ENCODE measurements at regions not wholly inside any gene's neighbourhood (a gene's known extent, or its start where the extent isn't known, plus 50 kb on each side); places are given as distances from the start of the nearest gene placed in this dataset.

DNA sequence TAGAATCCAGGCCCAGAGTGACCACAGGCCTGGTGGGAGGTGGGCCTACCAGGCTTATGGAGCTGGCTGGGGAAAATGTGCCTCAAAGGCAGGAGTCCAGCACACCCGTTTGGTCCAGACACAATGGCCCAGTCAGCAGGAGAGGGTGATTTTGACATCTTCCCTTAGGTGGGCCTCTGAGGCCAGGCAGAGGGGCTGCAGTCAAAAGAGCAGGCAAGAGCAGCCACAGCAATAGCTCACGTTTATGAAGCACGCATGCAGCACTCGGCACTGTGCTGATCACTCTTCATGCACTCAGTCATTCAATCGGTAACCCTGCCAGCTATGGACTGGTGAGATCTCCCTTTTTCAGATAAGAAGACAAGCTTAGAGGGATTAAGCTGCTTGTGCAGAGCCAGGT is 146.8 kb downstream of the LRIG2 start:
- no peak for DNase-seq

DNA sequence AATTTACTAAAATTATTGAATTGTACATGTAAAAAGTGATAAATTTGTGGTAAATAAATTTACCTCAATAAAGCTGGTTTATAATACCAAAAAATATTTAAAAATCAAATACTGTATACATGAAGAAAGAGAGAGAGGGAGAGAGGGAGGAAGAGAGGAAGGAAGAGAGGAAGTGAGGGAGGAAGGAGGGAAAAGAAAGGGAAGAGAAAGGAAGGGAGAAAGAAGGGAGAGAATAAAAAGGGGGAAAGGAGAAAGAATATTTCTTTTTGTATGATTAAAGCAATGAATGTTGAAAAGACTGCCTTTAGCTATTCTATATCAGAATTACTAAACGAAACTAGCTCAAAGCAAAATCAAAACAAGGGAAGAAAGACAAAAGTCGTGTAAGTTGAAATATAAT is 150.0 kb downstream of the LRIG2 start:
- DNase-seq, result no peak

DNA sequence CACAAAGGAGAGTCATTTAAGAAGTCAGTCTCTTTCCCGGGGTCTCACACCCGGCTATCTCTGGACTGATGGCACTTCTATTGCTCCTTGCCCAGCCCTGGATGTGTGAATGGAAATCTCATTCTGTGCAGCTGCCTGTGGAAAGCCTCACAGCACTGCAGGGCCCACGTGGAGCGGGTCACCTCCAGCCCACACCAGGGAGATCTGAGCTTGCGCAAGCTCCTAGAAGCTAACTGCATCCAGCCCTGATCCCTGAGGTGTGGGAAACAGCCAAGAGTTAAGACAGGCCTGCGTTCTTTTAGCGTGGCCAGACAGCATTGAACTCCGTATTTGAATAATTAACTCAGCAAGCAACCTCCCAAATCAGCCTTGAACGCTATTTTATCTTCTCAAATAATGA is 150.5 kb downstream of the LRIG2 start:
- no peak for DNase-seq

DNA sequence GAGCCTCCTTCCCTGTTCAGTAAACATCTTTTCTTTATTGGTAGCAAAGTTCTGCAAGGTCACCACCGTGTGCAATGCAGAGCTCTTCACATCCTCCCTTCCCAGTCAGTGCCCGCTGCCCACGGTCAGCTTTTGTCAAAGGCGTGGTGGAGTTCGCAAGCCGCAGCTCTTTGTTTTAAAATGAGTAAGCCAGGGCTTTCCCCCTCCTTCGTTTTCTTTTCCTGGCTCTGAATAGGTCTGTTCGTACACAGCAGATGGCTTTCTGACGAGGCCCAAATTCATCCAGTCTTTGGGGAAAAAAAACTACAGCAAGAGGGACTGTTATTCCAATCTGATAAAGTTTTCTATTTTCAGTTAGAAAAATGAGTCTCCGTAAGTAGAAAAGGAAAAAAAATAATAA is 153.2 kb downstream of the LRIG2 start:
- no peak for DNase-seq

DNA sequence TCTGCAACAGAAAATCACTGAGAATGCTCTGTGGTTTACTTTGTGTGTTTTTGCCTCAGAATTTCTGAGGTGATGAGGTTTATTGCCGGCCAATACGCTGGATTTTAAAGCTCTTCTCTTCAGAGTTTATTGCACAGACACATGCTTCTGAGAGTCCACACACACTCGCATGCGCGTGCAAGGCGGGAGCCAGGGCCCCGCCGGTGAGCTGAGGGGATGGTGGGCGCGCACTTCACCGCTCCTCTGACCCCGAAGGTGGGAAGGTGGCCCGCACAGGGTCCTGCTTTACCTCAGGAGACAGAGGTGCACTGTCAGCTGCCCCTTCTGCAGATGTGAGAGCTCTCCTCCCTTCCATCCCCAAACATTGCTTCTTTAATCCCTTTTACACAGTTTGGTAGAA is 158.4 kb upstream of the MAGI3 start:
- DNase-seq, result no peak

DNA sequence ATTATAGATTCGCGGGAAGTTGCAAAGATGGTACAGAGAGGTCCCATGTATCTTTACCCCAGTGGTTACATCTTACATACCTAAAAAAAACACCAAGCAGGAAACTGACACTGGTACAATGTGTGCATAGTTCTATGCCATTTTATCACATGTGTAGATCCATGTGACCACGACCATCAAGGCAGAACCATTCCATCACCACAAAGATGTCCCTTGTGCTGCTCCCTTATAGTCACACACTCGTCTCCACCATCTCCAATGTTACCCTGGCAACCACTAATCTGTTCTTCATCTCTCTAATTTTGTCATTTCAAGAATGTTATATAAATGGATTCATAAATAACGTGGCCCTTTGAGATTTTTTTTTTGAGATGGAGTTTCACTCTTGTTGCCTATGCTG is 156.9 kb upstream of the MAGI3 start:
- DNase-seq, result no peak

DNA sequence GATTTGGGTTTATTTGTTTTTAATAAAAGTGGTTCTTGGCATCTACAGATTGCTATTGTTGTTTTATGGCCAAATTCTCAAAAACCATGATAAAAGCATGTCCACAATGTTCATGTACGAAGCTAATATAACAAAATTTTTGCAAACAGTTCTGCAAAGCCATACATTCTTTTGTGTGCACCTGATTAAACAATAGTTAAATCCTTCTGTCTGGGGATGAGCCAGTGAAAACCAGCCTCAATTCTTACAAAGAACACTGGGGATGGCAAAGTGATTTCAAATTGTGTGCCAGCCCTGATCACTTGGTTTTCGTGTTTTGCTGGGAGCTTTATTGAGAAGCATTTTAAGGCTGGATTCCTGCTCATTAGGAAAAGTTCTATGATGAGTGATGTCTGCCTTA is 149.1 kb upstream of the MAGI3 start:
- no peak for DNase-seq

DNA sequence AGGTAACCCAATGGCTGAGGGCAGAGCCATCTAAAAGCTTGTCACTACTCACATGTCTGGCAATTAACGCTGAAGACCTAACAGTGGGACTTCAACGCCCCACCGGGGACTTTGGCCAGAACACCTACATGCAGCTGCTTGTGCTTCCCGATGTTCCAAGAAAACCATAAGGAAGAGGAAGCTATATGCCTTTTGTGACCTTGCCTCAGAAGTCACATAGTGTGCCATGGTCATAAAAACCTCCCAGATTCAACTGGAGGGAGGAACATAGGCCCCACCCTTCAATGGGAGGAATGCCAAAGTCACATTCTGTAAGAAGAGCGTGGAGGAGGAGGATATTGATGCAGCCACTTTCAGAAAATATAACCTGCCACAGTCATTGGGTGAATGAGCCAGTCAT is 147.8 kb upstream of the MAGI3 start:
- peak; percentile 57 for DNase-seq

DNA sequence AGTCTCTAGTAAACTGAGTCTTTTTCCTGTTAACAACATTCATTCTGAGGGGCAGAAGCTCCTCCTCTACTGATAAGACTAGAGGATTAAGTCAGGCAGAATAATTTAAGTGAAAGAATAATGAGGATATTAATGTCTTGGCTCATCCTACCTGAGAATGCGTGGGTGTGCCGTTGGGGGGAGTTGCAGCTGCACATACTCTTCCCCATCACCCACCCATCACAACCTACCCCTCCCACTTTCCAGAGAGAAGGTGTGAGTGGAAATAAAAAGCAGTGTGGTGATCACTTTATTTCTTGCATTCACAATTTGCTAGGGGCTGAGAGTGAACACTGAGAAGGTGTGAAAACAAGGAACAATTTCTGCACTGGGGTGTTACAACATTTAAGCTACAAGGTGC is 146.8 kb upstream of the MAGI3 start:
- DNase-seq, result no peak

DNA sequence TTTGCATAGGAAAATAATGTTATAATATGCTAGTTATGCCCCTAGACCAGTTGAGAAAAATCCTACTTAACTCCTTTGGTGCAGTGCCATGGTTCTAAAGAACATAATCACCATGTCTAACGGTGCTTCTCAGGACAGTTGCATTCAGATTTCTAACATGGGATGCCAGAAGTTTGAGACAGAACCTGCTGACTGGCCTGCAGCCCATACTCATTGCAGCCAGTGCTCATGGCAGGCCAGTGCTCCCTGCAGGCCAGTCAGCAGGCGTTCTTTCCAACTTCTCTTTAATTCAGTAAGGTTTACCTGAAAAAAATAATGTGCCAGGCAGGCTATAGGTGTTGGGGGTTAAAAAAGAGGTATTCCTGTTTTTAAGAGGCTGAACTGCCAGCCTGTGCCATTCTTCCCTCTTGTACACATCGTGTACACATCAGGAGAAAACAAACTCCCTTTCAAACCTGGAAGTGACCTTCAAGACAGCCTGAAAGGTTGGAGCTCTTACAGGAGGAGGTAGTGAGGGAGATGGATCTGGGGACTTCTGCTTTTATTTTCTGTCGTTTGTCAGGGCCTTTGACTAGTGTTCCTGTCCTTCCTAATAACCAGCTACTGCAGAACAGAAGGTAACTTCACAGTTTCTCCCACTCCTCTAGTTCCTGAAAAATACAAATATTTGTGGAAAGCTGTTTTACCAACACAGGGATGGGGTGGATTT is 146.0 kb upstream of the MAGI3 start:
- no peak for DNase-seq

DNA sequence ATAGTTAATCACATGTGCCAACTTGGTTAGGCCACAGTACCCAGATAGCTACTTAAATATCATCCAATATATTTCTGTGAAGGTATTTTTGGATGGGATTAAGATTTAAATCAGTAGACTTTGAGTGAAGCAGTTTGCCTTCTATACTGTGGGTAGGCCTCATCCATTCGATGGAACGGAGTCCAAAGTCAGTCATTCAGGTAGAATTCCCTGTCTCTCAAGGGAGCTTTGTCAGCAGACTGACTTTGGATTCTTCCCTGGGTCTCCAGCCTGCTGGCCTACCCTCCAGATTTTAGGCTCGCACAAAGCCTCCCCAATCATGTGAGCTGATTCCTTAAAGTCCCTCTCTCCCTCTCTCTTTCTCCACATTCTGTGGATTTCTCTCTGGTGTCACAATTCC is 145.1 kb upstream of the MAGI3 start:
- no peak for DNase-seq

DNA sequence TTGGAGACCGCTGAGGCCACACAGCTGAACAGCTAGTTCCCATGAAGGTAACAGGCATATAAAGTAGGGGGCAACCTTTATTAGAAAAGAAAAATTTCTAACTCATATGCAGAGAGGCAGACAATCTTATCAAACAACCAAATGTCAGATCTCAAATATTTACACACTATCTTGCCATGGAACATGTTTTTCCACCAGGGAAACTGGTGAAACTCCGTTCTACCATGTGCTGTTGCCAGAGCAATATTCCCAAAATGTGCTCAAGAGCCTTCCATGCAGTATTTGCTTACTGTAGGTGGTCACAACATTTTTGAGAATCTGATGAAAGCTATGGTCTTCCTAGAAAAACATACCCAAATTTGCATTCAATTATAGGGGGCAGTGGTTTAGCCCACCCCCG is 143.4 kb upstream of the MAGI3 start:
- DNase-seq, result no peak

DNA sequence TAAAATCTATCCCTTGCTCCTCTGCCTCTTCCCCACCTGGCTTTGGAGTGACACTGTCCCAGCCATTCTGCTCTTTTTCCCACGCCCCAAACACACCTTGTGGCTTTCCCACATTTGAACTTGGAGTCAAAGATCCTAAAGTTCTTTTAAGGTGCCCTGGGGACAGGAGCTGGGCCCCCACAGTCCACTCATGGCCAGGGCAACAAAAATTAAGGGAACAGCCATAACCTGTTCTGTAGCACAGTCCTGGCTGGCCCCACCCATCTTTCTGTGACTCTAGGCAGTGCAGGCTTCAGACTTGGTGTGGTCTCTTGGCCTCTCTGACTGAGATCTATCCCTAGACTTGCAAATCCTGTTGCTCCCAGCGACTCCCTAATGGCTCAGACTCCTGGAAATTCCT is 143.0 kb upstream of the MAGI3 start:
- no peak for DNase-seq

DNA sequence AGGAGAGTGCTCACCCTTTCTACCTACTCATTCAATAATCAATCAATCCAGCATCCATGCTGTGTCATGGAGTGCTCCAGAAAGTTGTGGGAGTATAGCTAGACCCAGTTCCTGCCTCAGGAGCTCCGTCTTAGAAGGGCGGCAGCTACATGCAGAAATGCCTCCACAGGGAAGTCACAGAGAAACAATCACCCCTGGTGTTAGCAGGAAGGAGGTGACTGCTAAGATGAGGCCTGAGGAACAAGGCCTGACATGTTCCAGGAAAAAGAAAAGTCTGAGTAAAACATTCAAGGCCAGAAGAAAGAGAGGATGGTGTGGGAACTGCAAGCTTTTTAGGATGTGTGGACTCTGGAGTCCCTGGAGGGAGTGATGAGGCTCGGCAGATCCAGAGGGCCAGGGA is 142.5 kb upstream of the MAGI3 start:
- DNase-seq, result no peak

DNA sequence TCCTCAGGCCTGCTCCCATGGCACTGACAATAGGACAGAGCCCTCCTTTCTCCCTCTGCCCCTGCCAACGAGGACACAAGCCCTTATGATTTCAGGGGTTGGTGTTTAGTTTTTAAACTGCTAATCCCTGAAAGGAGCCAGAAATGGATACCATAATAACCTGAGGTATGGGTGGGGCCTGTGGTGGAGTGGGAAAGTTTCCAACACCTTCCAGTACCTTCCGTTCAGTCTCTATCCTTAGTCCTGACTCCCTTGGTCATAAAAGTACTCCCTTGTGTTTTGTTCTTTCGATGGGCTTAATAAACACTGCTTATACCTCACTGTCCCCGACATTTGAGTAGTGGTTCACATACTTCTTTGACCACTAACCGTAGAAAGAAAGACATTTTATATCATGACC is 141.8 kb upstream of the MAGI3 start:
- DNase-seq, result no peak

DNA sequence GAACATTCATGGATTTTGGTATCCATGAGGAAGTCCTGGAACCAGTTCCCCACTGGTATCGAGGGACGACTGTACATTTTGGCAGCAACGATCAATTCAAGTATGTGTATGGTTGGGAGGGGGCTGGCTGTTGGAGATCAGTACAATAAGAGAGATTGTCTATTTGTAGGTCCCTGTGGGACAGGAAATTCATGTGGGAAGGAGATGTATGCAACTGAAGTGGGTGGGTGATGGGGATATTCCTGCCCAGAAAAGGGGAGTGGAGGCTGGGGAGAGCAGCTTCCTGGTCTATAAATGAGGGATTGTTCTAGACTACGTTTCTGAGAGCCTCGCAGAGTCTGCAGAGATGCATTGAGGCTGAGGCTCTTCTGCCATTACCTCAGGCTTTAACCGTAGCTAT is 140.2 kb upstream of the MAGI3 start:
- no peak for DNase-seq

DNA sequence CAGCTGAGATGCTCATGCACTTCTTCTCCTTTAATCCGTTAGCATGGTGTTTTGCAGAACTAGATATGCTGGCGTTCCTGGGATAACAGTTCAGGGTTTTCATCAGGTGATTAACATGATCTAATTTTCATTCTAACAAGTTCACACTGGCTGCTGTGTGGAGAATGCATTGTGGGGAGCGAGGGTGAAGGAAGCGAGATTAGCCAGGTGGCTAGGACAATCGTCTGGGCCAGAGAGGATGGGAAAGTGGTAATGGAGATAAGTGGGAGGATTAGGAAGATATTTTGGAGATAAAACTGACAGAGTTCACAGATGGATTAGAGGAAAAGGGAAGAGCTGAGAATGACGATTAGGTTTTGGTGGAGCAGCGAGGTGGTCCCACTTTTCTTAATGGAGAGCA is 138.1 kb upstream of the MAGI3 start:
- DNase-seq, result no peak

DNA sequence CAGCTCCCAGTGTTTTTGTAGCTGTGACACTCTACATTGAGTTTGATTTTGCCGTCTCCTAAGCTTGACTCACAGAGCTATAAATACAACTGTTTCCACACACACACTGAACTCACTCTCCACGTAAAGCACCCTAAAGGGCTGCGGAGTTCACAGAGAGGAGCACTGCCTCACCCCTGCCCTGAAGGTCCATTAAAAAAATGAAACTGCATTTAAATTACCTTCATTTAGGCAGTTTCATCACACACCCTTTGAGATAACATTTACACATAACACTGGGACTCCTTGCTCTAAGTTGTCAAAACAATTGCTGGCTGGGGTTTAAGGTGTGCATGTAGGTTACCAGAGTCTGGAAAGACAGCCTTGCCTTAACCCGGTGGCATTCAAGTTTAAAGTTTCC is 137.1 kb upstream of the MAGI3 start:
- DNase-seq, result no peak

DNA sequence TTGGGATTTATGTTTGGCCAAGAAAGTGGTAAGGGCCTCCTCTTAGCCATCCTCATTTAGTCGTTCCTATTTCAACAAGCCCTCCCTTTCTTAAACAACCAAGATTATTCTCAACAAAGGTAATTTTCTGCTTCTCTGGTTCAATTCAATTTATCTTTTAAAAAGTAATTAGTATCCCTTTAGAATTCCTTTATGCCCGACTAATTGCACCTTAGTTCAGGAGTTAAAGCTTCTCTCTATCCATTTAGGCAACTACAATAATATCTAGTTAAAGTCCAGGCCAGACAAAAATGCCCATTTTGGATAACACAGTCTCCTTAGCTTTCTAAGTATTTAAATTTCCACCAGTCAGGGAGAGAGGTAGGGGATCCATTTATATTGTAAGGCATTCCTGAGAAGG is 136.7 kb upstream of the MAGI3 start:
- DNase-seq, result no peak

DNA sequence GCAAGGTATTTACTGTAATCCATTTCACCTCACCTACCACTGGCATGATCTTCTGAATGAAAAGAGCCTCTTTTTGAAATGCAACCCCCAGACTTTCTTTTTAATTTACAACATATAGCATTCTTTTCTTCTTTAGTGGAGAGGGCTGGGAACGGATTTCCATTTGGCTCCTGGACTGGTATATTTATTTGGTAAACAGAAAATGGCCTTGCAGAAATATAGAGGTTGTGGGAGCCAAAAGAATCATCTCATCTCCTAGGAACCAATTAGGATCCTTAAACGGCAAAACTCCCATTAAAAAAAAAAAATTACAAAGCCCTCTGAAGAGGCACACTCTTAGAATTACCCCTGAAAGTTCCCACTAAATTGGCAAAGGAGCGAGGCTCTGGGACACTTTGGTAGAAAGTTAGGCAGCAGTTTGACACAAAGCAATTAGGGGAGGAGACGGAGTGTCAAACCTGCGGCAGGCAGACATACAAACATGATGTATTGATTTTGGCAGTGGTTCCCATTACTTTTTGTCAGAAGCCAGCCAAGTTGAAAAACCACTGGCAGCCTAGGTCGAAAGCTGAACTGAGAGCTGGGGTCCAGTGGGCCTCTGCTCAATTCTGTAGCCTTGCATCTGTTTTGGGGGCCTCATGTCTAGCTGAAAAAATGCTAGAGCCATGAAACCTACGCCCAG is 135.1 kb upstream of the MAGI3 start:
- no peak for DNase-seq

DNA sequence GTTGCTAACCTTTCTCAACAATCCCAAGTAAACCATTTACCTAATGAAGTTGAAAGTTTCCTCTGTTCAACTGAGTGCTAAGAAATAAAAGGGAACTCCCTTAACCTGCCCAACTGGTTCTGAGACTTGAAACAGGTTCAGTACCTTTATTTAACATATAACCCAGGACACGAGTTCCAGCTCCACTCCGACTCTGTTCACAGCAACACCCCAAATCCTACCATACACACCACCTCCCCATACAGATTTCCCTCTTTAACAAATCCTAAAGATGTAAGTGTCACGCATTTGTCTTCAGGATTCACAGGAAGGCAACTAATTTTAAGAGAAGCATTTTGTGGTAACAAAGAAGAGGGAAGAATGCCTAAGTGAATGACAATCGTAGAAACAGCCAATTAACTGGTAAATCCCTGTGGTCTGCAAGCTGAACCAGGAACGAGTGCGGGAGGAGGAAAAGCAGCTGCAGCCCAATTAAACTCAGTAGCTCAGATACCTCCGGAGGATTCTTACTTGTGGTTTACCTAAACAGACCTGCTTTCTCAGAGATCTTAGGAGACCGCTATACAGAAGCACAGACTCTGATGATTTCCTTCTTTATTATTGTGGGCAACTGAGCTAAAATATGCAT is 134.5 kb upstream of the MAGI3 start:
- DNase-seq, result no peak

DNA sequence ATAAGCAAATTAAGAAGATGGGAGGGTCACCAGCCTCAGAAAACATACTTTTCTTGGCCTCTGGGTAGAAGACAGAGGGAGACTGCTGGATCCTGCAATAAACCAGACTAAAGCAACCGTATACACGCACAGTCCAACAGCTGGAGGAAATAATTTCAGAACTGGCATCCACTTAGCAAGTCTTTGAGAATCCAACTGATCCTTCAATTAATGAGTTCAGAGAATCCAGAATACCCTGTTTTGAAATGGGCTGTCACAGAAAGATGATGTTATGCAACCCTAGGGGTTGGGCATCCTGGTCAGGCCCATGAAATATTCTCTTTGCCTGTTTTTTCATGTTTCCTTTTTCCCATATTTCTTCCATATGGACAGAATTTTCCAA is 134.0 kb upstream of the MAGI3 start:
- DNase-seq, result no peak

DNA sequence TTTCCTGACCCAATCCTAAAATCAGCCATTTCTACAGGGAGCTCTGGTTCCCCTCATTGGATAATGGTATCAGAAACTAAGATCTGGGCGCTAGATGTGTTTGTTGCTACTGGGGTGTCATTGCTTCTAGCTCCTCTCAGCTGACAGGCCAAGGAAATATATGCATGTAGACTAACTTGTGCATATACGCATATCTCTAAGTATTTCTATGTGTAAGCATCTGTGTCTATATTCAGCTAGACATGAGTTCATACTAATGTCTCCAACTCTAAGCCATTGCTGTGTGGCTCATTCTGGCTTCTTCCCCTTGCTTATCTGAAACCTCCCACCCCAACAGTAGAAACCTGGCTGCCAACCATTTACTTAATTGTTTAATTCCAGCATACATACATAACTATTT is 130.3 kb upstream of the MAGI3 start:
- DNase-seq, result no peak

DNA sequence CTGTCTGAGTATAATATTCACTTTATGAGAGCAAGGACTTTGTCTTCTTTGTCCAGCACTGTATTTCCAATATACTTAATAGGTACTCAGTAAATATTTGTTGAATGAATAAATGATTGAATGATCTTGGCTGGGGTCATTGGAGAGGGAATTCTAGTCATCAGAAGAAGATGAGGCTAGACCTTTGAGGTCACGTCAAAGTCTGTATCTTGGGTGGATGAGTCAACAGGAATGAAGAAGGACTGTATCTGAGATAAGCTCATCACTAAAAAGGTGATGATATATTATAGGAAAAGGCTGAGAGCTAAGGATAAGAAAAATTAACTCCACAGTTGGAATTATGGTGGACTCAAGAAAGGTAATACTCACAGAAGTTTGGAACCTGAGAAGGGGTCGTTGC is 125.1 kb upstream of the MAGI3 start:
- no peak for DNase-seq

DNA sequence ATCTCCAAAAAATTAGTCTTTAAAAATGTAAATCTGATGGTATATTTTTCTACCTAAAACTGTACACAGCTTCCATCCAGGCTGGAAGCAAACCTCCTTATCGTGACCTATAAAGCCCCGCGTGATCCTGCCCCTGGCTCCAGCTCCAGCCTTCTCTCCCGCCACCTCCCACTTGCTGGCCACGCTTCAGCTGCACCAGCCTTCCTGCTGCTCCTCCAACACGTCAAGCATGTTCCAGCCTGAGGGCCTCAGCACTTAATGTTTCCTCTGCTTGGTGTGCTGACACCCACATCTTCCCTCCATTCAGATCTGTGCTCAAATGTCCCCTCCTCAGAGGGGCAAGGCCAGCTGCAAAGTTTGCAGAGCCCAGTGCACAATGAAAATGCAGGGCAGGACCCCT is 123.5 kb upstream of the MAGI3 start:
- no peak for DNase-seq
